SK-MEL-5 (cell line): ENCODE measurements at regions not wholly inside any gene's neighbourhood (a gene's known extent, or its start where the extent isn't known, plus 50 kb on each side); places are given as distances from the start of the nearest gene placed in this dataset.
A peak's percentile ranks its signal among the peaks of the same experiment; 100 is the strongest.

Experiments used
- DNase-seq: peaks from one replicate; pipeline ENCODE4 v3.0.0-alpha.2; 2016; ENCODE audit warnings: low read depth, low spot score
- in situ Hi-C: cut with HindIII; loops from 2 replicates; pipeline ENCODE4 v1.10.0; 2016; ENCODE audit warnings: low sequenced_read_pairs, high pct_unique_total_duplicates, low pct_unique_long_range_greater_than_20kb

DNA sequence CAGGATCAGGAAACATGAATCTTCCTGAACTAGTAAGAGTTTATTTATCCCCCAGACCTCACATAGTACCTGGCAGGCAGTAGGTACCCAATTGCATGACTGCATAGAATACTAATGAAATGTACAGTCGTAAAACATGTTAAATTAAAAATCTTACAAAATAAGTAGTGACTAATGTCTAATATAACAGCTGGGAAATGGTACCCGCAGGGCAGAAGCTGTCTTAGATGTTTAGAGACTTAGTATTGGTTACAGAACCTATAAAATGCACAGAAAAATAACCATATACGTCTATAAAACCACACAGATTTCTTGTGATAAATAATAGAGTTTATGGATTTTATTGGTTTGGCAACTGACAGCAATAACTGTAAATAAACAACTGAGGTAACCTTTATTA, 139.1 kb upstream of the GMDS start:
- in situ Hi-C loops: no loop called here
- no peak for DNase-seq

DNA sequence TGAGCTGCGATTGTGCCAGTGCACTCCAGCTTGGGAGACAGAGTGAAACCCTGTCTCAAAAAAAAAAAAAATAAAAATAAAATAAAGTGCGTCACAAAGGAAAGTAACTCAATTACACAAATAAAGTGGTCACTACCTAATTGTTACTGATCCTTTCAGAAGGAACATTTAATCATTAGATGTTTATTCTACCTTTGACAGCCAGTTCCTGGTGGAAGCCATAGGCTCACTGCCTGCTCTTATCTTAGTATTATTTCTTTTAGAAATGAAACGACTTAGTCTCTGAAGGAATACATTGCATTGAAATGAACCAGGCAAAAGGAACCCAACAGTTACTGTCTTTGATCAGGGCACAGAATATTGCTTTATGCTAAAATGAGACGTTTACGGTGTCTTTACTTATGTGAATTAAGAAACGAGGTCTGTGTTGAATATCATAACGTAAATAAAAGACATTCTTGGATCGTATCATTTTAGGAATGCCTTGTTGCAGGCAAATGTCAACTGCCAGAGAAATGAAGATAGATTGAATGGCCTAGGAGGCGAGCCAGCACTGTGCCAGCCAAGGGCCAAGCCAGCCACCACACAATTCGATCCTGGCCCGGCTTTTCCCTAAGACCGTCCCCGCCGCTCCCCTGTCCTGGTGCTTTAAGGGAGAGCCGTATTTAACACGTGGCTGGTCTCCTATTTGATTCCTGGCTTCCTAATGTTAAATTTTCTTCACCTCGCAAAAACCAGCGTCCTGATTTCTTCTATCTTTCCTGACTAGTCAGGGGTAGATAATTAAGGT, 136.7 kb upstream of the GMDS start:
- DNase-seq: no peak
- in situ Hi-C loops: no loop called here

DNA sequence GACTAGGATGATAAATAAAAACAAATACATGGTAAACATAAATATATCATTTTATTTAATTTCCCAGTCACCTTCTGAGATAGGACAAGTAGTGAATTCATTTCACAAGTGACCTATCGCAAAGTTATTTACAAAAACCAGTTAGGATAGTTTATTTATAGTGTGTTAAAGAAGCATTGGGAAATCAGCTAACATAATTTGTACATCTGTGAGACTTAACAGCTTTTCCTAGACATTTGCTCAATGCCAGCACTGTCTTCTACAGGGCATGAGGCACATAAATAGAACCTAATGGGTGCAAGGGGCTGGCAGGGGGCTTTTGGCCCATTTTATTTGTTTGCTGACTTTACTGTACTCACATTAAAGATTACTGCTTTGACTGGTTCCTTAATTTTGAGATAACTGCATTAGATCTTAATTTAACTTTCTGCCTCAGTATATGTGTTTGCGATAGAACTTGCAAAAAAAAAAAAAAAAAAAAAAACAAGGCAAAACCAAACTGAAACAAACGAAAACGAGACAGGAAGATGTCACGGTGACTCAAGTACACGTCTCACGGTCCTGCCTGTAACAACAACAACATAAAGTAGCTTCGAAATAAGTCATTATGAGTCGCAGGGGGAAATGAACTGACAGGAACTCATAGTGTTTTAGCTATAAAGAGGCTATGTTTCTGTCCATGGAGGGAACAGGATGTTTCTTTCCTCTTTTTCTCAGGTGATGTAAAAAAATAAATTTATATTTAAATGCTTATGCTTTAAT, 133.7 kb upstream of the GMDS start:
- in situ Hi-C loops: no loop called here
- no peak for DNase-seq

DNA sequence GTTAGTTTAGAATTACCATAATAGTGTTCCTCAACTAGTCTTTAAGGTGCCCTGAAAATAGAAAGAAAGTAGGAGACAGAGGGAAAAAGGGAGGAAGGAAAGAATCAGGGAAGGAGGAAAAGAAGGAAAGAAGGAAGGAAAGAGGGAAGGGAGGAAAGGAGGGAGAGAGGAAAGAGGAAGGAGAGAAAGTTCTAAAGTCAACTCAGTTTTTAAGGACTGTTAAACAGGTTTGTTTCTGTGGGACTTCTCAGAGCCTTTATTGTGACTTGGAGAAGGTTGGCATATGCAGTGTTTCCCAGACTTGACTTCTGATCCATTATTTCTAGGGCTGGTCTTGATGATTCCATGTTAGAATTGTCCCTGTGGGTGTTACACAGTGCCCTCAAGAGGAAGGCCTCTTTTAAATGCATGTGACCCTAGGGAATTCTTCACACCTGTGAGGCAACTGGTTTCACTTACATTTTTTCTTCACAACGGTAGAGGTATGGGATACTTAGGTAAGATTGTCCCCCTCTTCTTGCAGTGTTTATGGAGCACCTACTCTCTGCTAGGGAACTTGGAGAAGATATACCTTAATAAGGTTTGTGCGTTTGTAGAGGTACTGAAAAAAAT, 132.7 kb upstream of the GMDS start:
- in situ Hi-C loops: no loop called here
- DNase-seq: no peak

GRCh38 chr6:2376429-2377355, 131.3 kb upstream of the GMDS start:
- no peak for DNase-seq
- in situ Hi-C loops: no loop called here

- in situ Hi-C loops: no loop called here
- DNase-seq: no peak
Measured at GRCh38 chr6:2375443-2375842, 130.0 kb upstream of the GMDS start.

- in situ Hi-C loops: no loop called here
- no peak for DNase-seq
Measured at GRCh38 chr6:2369606-2370005, 124.2 kb upstream of the GMDS start.

DNA sequence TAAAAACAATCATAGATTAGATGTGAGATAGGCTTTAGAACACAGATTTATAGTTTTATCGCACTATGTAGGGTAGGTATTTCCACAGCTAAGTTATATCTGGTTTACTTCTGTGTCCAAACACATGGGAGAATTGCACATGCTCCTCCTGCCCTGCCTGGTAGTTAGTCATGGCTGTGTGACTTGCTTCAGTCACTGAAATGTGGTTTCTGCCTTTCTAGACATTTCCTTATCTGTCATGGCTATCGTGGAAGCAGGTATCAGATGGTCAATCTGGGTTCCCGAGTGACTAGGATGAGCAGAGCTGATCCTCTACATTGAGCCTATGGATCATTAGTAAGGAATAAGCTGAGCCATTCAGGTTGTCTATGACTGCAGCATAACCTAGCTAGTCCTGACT, 117.8 kb upstream of the GMDS start:
- no peak for DNase-seq
- in situ Hi-C loops: no loop called here

DNA sequence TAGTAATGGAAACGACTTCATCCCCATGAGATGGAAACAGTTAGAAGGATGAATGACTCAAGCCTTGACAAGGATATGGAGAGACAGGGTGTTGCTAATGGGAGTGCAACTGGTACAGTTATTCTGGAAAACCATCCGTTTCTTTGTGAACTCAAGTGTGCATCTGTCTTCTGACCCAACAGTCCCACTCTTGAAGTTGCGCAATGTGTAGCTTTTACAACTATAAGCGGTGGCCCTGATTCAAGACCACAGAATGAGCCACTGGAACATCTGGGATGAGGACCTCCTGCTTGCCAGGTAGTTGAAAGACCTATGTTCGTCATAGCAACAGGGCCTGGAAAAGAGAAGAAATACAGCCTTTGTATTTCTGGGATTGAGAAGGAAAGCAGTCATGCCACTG, 115.8 kb upstream of the GMDS start:
- in situ Hi-C loops: no loop called here
- DNase-seq: no peak

- no peak for DNase-seq
- in situ Hi-C loops: no loop called here
Measured at GRCh38 chr6:2360716-2361115, 115.3 kb upstream of the GMDS start.

GRCh38 chr6:2360126-2360525, 114.7 kb upstream of the GMDS start:
- in situ Hi-C loops: no loop called here

DNA sequence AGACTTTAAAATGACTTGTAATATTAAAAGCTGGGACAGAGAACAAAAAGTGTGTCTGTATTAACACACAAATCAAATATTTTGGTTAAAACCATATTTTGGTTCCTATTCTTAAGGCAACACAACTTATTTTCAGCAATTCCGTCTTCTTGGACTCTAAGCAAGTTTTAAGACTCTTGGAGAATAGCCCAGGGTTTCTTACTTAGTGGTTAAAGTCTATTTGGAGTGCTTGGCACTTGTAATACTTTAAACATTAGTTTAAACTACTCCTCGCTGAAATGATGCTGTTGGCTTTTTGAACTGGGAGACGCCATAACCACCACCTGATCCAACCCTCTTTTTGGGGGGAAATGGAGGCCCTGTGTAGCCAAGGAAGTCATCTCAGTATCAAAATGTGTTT, 109.7 kb upstream of the GMDS start:
- no peak for DNase-seq

More at GRCh38 chr6:2360126-2360525, 114.7 kb upstream of the GMDS start:
- no peak for DNase-seq

GRCh38 chr6:2354138-2354491, 108.7 kb upstream of the GMDS start:
- no peak for DNase-seq
- in situ Hi-C loops: no loop called here

More for the DNA sequence above, 109.7 kb upstream of the GMDS start:
- in situ Hi-C loops: no loop called here

GRCh38 chr6:2353412-2354137, 108.2 kb upstream of the GMDS start:
- in situ Hi-C loops: no loop called here
- peak; percentile 86 for DNase-seq

GRCh38 chr6:2351807-2352431, 106.5 kb upstream of the GMDS start:
- DNase-seq: no peak
- in situ Hi-C loops: no loop called here

- DNase-seq: no peak
- in situ Hi-C loops: no loop called here
Measured at GRCh38 chr6:2351090-2351489, 105.7 kb upstream of the GMDS start.

DNA sequence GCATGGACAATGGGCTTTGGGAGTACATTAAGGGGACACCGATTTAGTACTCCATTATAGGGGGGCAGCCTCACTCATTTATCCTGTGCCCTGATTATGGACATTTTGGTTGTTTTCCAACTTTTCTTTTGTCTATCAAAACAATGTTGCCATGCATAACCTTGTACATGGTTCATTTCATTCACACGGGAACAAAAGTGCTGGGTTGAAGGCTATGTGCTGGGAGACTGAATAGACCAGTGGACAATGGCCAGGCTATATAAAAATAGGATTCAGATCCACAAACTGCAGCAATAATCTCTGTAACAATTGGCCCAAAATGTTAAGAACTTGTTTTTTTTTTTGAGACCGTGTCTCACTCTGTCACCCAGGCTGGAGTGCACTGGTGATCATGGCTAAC, 100.7 kb upstream of the GMDS start:
- no peak for DNase-seq
- in situ Hi-C loops: no loop called here
